ENCODE measurements at regions not wholly inside any gene's neighbourhood (a gene's known extent, or its start where the extent isn't known, plus 50 kb on each side); places are given as distances from the start of the nearest gene placed in this dataset.

DNA sequence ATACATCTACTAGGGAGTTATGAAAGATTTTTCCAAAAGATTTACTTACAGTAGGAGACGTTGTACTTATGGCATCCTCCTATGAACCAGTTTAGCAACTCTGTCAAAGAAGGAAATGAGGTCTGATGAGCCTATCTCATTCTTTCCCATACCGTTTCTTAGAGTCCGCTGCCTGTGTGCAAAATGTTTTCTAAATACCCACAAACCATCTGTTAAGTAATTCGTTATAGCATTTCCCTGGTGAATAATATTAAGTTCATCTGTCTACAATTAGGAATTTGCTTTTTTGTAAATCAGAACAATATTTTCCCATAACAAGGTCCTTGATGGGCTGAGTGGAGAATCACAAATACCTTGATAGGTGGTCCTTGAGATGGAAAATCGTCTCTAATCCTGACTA lies 178.8 kb upstream of the TMTC4 start (continued):
- TF ChIP-seq RREB1 (CRISPR knock-in tag; IDR thresholded peaks at IDR 0.05) (no peak), GTF2B (IDR thresholded peaks at IDR 0.05; ENCODE audit: extremely low read depth, insufficient read length) (no peak), ZNF449 (CRISPR knock-in tag; IDR thresholded peaks at IDR 0.05) (no peak), ZNF644 (tag; IDR thresholded peaks at IDR 0.05; ENCODE audit: low read depth) (no peak)
